Activated T-helper 2 cell treated with anti-CD3 and anti-CD28 coated beads, Interferon-gamma antibody, Interleukin-2, Interleukin-4, amounts not matched to agents 10 μg/mL and 5 μg/mL and 100 μg/mL, durations not matched to agents 14 hours and 24 hours and 36 hours (primary cell): ENCODE measurements at regions not wholly inside any gene's neighbourhood (a gene's known extent, or its start where the extent isn't known, plus 50 kb on each side); places are given as distances from the start of the nearest gene placed in this dataset.

Source experiments
- DNase-seq: peaks from one replicate; pipeline ENCODE4 v3.0.0; 2021; ENCODE audit warnings: low spot score
- H3K27ac Mint-ChIP-seq: one replicate; pipeline ENCODE4 v1.8.0; 2021; ENCODE audit warnings: mixed read lengths
- H3K27me3 Mint-ChIP-seq: one replicate; pipeline ENCODE4 v1.8.0; 2021; ENCODE audit warnings: low read depth, mixed read lengths
- H3K36me3 Mint-ChIP-seq: one replicate; pipeline ENCODE4 v1.8.0; 2021; ENCODE audit warnings: low read depth, mixed read lengths
- H3K4me1 Mint-ChIP-seq: one replicate; pipeline ENCODE4 v1.8.0; 2021; ENCODE audit warnings: low read depth, mixed read lengths
- H3K4me3 Mint-ChIP-seq: one replicate; pipeline ENCODE4 v1.8.0; 2021; ENCODE audit warnings: low read depth, mild to moderate bottlenecking, moderate library complexity, mixed read lengths
- H3K9me3 Mint-ChIP-seq: one replicate; pipeline ENCODE4 v1.8.0; 2021; ENCODE audit warnings: mixed read lengths
- intact Hi-C: fragments of 100-400 bp; cut with micrococcal nuclease; formaldehyde crosslinking; loops from one replicate; pipeline ENCODE4 v1.15.1; 2023

GRCh38 chr1:106621853-106622252, 434.6 kb upstream of the PRMT6 start:
- no peaks in the 10 kb centered on the region for H3K36me3 Mint-ChIP-seq
- no peak overlapping the region for H3K27ac Mint-ChIP-seq
- H3K9me3 Mint-ChIP-seq, result peaks cover 29% of the 10 kb centered on the region
- no peaks in the 10 kb centered on the region for H3K27me3 Mint-ChIP-seq
- no peaks in the 10 kb centered on the region for H3K4me1 Mint-ChIP-seq
- no peak overlapping the region for H3K4me3 Mint-ChIP-seq
- no peak for DNase-seq
- intact Hi-C loops, result no loop called here

GRCh38 chr1:106637566-106637965, 418.9 kb upstream of the PRMT6 start:
- intact Hi-C loops, result no loop called here
- Mint-ChIP-seq H3K4me1 (no peaks in the 10 kb centered on the region), H3K36me3 (no peaks in the 10 kb centered on the region), H3K4me3 (no peak overlapping the region), H3K27ac (no peak overlapping the region), H3K27me3 (no peaks in the 10 kb centered on the region), H3K9me3 (peaks cover 11% of the 10 kb centered on the region)
- no peak for DNase-seq

DNA sequence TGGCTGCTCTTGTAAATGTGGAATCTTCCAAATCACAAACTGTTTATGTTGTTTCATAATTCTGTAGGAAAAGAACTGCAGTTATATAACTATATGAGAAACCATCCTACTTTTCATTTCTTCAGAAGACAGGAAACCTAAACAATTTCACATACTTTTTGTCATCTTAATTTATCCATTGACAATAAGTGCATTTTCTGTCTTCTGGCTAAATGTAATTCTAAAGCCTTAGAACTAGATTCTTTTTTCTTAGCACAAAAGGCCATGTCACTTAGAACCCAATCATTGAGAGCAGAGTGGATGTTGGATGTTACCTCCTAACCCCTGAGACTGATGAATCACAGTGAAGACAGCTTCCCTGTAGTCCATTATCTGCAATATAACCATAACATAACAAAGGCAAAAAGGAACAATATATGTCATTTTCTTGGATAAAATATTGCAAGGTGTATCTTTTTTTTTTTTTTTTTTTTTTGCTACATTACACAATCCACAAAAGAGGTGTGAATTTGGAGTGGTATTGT, 410.2 kb upstream of the PRMT6 start:
- H3K9me3 Mint-ChIP-seq, result peaks cover 8% of the 10 kb centered on the region
- no peaks in the 10 kb centered on the region for H3K4me1 Mint-ChIP-seq
- H3K4me3 Mint-ChIP-seq, result no peak overlapping the region
- no peak overlapping the region for H3K27ac Mint-ChIP-seq
- H3K36me3 Mint-ChIP-seq, result no peaks in the 10 kb centered on the region
- no peak for DNase-seq
- H3K27me3 Mint-ChIP-seq, result no peaks in the 10 kb centered on the region
- intact Hi-C loops, result no loop called here

DNA sequence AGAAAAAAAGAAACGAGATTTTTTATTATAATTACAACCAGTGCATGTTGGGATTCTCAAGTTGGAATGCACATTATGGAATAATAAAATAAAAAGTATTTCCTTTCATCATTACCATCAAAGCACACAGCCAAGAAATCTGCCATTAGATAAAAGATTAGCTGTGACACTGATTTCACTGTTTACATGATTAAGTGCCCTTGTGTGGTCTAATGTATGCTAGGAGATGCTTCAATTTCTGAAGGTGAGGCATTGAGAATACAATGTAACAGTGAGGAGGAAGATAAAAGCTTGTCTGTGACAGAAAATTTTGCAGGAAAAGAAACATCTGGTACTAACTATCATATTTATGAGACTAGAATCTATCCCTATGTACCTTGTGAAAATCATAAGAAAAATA, 409.7 kb upstream of the PRMT6 start:
- intact Hi-C loops, result no loop called here
- Mint-ChIP-seq H3K4me1 (no peaks in the 10 kb centered on the region), H3K27me3 (no peaks in the 10 kb centered on the region), H3K27ac (no peak overlapping the region), H3K36me3 (no peaks in the 10 kb centered on the region), H3K9me3 (peaks cover 8% of the 10 kb centered on the region), H3K4me3 (no peak overlapping the region)
- DNase-seq, result no peak

DNA sequence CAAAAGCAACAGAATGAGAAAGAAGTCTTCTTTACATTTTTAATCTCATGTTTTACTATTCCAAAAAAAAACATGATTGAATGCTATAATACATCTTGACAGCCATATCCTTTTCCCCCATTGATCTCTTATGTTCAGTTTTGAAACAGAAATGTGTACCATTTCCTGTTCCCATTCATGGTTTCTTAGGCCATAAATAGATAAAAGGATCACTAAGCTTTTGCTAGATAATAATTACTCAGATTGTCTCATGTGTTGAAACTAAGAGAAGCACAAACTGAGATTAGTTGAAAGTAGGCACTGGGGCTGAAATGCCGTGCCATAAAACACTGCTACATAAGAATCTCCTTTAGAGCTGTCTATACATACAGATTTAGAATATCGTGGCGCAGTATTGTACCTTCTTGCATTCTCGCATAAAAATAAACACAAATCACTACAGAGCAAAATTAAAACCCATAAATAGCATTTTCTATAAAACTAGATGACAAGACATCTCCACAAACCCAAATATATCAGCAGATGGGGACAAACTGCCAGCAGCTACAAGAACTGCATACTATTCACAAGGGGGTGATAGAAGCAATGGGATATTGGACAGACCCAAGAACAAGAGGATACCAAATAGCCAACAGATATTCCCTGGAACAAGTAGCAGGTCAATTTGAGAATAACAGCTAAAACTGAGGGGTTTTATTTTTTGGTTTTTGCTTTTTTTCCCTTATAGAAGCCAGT, 405.3 kb upstream of the PRMT6 start:
- Mint-ChIP-seq H3K4me1 (no peaks in the 10 kb centered on the region), H3K9me3 (peaks cover 15% of the 10 kb centered on the region), H3K27ac (no peak overlapping the region), H3K4me3 (no peak overlapping the region), H3K27me3 (no peaks in the 10 kb centered on the region), H3K36me3 (no peaks in the 10 kb centered on the region)
- intact Hi-C loops, result no loop called here
- DNase-seq, result no peak

GRCh38 chr1:106659490-106660244, 396.8 kb upstream of the PRMT6 start:
- DNase-seq, result no peak
- H3K4me3 Mint-ChIP-seq, result no peak overlapping the region
- no peaks in the 10 kb centered on the region for H3K27me3 Mint-ChIP-seq
- H3K4me1 Mint-ChIP-seq, result no peaks in the 10 kb centered on the region
- H3K36me3 Mint-ChIP-seq, result no peaks in the 10 kb centered on the region
- H3K27ac Mint-ChIP-seq, result no peak overlapping the region
- intact Hi-C loops, result no loop called here
- H3K9me3 Mint-ChIP-seq, result peaks cover 34% of the 10 kb centered on the region

GRCh38 chr1:106675558-106675957, 380.9 kb upstream of the PRMT6 start:
- Mint-ChIP-seq H3K27me3 (no peaks in the 10 kb centered on the region), H3K27ac (no peak overlapping the region), H3K9me3 (peaks cover 4% of the 10 kb centered on the region), H3K4me1 (no peaks in the 10 kb centered on the region), H3K4me3 (no peak overlapping the region), H3K36me3 (no peaks in the 10 kb centered on the region)
- intact Hi-C loops, result no loop called here
- DNase-seq, result no peak

DNA sequence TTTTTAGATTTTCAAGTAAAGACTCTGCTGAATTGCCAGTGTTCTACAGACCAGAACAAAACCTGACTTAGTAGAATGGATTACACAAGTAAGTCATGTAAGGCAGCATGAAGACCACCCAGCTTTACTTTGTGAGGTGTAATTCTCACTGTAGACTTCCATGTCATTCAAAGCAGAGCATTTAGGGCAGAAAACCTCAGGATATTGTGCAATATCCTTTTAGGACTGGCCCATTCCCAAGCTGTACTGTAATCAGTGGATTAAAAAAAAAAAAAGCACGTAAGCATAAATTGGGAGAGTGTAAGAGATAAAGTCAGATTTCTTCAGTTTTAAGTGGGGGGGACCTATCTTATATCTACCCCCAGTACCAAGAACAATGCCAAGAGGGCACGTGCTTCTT, 380.5 kb upstream of the PRMT6 start:
- Mint-ChIP-seq H3K36me3 (no peaks in the 10 kb centered on the region), H3K27ac (no peak overlapping the region), H3K27me3 (no peaks in the 10 kb centered on the region), H3K9me3 (peaks cover 4% of the 10 kb centered on the region), H3K4me1 (no peaks in the 10 kb centered on the region), H3K4me3 (no peak overlapping the region)
- intact Hi-C loops, result no loop called here
- DNase-seq, result no peak

GRCh38 chr1:106677181-106677580, 379.3 kb upstream of the PRMT6 start:
- Mint-ChIP-seq H3K4me1 (no peaks in the 10 kb centered on the region), H3K27me3 (no peaks in the 10 kb centered on the region), H3K27ac (no peak overlapping the region), H3K9me3 (peaks cover under 1% of the 10 kb centered on the region), H3K36me3 (no peaks in the 10 kb centered on the region), H3K4me3 (no peak overlapping the region)
- intact Hi-C loops, result no loop called here
- no peak for DNase-seq

- H3K36me3 Mint-ChIP-seq, result no peaks in the 10 kb centered on the region
- DNase-seq, result no peak
Measured at GRCh38 chr1:106677721-106678120, 378.8 kb upstream of the PRMT6 start.

GRCh38 chr1:106678279-106679050, 378.0 kb upstream of the PRMT6 start:
- H3K4me1 Mint-ChIP-seq, result no peaks in the 10 kb centered on the region
- intact Hi-C loops, result no loop called here
- no peaks in the 10 kb centered on the region for H3K36me3 Mint-ChIP-seq
- no peak for DNase-seq
- no peaks in the 10 kb centered on the region for H3K9me3 Mint-ChIP-seq
- H3K4me3 Mint-ChIP-seq, result no peak overlapping the region
- no peaks in the 10 kb centered on the region for H3K27me3 Mint-ChIP-seq
- H3K27ac Mint-ChIP-seq, result no peak overlapping the region

More at GRCh38 chr1:106677721-106678120, 378.8 kb upstream of the PRMT6 start:
- Mint-ChIP-seq H3K27ac (no peak overlapping the region), H3K4me1 (no peaks in the 10 kb centered on the region), H3K27me3 (no peaks in the 10 kb centered on the region), H3K9me3 (no peaks in the 10 kb centered on the region), H3K4me3 (no peak overlapping the region)
- intact Hi-C loops, result no loop called here

DNA sequence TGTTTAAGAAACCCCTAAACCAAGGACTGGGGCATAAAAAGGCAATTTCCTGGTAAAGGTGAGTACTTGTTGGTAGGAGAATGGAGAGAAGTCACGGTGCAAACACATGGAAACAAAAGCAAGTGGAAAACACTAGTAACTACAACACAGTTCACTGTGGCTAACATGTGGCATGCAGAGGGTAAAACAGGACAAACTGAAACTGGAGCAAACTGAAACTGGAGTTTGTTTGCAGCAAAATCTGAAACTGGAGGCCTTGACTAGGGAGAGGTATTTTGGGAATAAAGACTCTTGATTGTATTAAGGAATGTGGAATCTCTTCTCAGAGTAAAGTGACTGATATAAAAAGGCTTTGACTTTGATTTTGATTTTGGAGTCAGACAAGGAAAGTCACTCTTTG, 376.3 kb upstream of the PRMT6 start:
- Mint-ChIP-seq H3K9me3 (no peaks in the 10 kb centered on the region), H3K4me3 (no peak overlapping the region), H3K36me3 (no peaks in the 10 kb centered on the region), H3K27me3 (no peaks in the 10 kb centered on the region), H3K4me1 (no peaks in the 10 kb centered on the region), H3K27ac (no peak overlapping the region)
- intact Hi-C loops, result no loop called here
- no peak for DNase-seq
